Endodermal cell (in vitro differentiated cells): ENCODE measurements at regions not wholly inside any gene's neighbourhood (a gene's known extent, or its start where the extent isn't known, plus 50 kb on each side); places are given as distances from the start of the nearest gene placed in this dataset.
A peak's percentile ranks its signal among the peaks of the same experiment; 100 is the strongest.

Source experiments
- DNase-seq: peaks from one replicate; pipeline ENCODE4 v3.0.0-alpha.2; 2017
- H3K27ac ChIP-seq: 2 replicates; pipeline ENCODE4 v1.5.1; 2013; ENCODE audit warnings: mild to moderate bottlenecking, low read depth, low read length, moderate library complexity
- H3K27me3 ChIP-seq: 2 replicates; pipeline ENCODE4 v1.6.1; 2013; ENCODE audit warnings: mild to moderate bottlenecking, low read length, moderate library complexity; ENCODE audit not compliant: insufficient read depth, control insufficient read depth, poor library complexity, severe bottlenecking
- H3K36me3 ChIP-seq: 2 replicates; pipeline ENCODE4 v1.7.0; 2013; ENCODE audit warnings: mild to moderate bottlenecking, low read length, moderate library complexity; ENCODE audit not compliant: control insufficient read depth, insufficient read depth
- H3K4me1 ChIP-seq: one replicate; pipeline ENCODE4 v1.7.0; 2013; ENCODE audit warnings: low read length; ENCODE audit not compliant: control insufficient read depth, insufficient read depth
- H3K4me3 ChIP-seq: 2 replicates; pipeline ENCODE4 v1.5.1; 2013; ENCODE audit warnings: mild to moderate bottlenecking, low read length, moderate library complexity
- H3K9ac ChIP-seq: 2 replicates; pipeline ENCODE4 v1.6.1; 2013; ENCODE audit warnings: mild to moderate bottlenecking, low read length, moderate library complexity; ENCODE audit not compliant: poor library complexity, severe bottlenecking; ENCODE audit errors: extremely low read depth
- H3K9me3 ChIP-seq: 2 replicates; pipeline ENCODE4 v1.6.1; 2013; ENCODE audit warnings: mild to moderate bottlenecking, low read length, moderate library complexity; ENCODE audit not compliant: control insufficient read depth
- H3K27ac Mint-ChIP-seq: 2 replicates; pipeline ENCODE4 v1.8.0; 2020; ENCODE audit warnings: mixed read lengths
- H3K27me3 Mint-ChIP-seq: 2 replicates; pipeline ENCODE4 v1.8.0; 2021; ENCODE audit warnings: mild to moderate bottlenecking, mixed read lengths; ENCODE audit not compliant: insufficient read depth
- H3K36me3 Mint-ChIP-seq: 2 replicates; pipeline ENCODE4 v1.8.0; 2020; ENCODE audit warnings: low read depth, mixed read lengths
- H3K4me1 Mint-ChIP-seq: 2 replicates; pipeline ENCODE4 v1.8.0; 2020; ENCODE audit warnings: mixed read lengths
- H3K4me3 Mint-ChIP-seq: 2 replicates; pipeline ENCODE4 v1.8.0; 2020; ENCODE audit warnings: mild to moderate bottlenecking, moderate library complexity, mixed read lengths
- H3K9me3 Mint-ChIP-seq: 2 replicates; pipeline ENCODE4 v1.8.0; 2020; ENCODE audit warnings: mild to moderate bottlenecking, mixed read lengths
- CTCF ChIP-seq: fragments of 200-600 bp; sonication (generic); conservative IDR thresholded peaks from 2 replicates; pipeline ENCODE4 v1.5.0; 2021; ENCODE audit warnings: antibody characterized with exemption, mild to moderate bottlenecking
- WGBS, 2 experiments: methylation state at CpG; one replicate each; pipeline versions ENCODE4 v1.1.5 to v1.1.7; 2013; ENCODE audit warnings: missing lambda C conversion rate in 2 of 2, mixed read lengths in 1 of 2; ENCODE audit not compliant: insufficient coverage in 1 of 2, insufficient read length in 1 of 2; 5-methylcytosine and 5-hydroxymethylcytosine counted together

- Mint-ChIP-seq H3K9me3 (no peaks in the 10 kb centered on the region), H3K4me1 (peaks cover 15% of the 10 kb centered on the region), H3K27me3 (no peaks in the 10 kb centered on the region), H3K36me3 (no peaks in the 10 kb centered on the region), H3K4me3 (no peak overlapping the region), H3K27ac (no peak overlapping the region)
- no peaks in the 10 kb centered on the region for H3K36me3 ChIP-seq
- TF ChIP-seq CTCF: no peak
- no peaks in the 10 kb centered on the region for H3K27me3 ChIP-seq
- no peak overlapping the region for H3K9ac ChIP-seq
- WGBS, 2 experiments: 35 to 46% methylated on average over 2 to 3 of the region's 3 CpGs
- DNase-seq: no peak
- no peak overlapping the region for H3K4me3 ChIP-seq
- no peaks in the 10 kb centered on the region for H3K9me3 ChIP-seq
- H3K4me1 ChIP-seq: no peaks in the 10 kb centered on the region
- H3K27ac ChIP-seq: no peak overlapping the region
These were observed 114.6 kb upstream of the KCNAB1 start for GRCh38 chr3:156005736-156006135.

GRCh38 chr3:156010829-156011228 is 109.5 kb upstream of the KCNAB1 start:
- TF ChIP-seq CTCF: peak; percentile 85
- Mint-ChIP-seq H3K36me3 (no peaks in the 10 kb centered on the region), H3K9me3 (no peaks in the 10 kb centered on the region), H3K4me3 (no peak overlapping the region), H3K4me1 (peaks cover 6% of the 10 kb centered on the region), H3K27ac (no peak overlapping the region), H3K27me3 (no peaks in the 10 kb centered on the region)
- DNase-seq: peak; percentile 74
- Histone ChIP-seq H3K27me3 (no peaks in the 10 kb centered on the region), H3K4me3 (no peak overlapping the region), H3K9me3 (no peaks in the 10 kb centered on the region), H3K27ac (no peak overlapping the region), H3K4me1 (no peaks in the 10 kb centered on the region), H3K36me3 (no peaks in the 10 kb centered on the region), H3K9ac (no peak overlapping the region)
- 69% methylated on average over 2 of the region's 3 CpGs; no CpG with 5 or more reads in 1 of the 2 experiments for WGBS, 2 experiments

GRCh38 chr3:156014489-156014888 is 105.9 kb upstream of the KCNAB1 start:
- Mint-ChIP-seq H3K27ac (no peak overlapping the region), H3K4me1 (peaks cover 12% of the 10 kb centered on the region), H3K4me3 (no peak overlapping the region), H3K36me3 (no peaks in the 10 kb centered on the region), H3K9me3 (no peaks in the 10 kb centered on the region), H3K27me3 (no peaks in the 10 kb centered on the region)
- Histone ChIP-seq H3K4me3 (no peak overlapping the region), H3K9me3 (no peaks in the 10 kb centered on the region), H3K9ac (no peak overlapping the region), H3K27me3 (no peaks in the 10 kb centered on the region), H3K36me3 (no peaks in the 10 kb centered on the region), H3K4me1 (peaks cover 3% of the 10 kb centered on the region), H3K27ac (no peak overlapping the region)
- 72 to 100% methylated on average over 1 to 2 of the region's 4 CpGs for WGBS, 2 experiments
- no peak for TF ChIP-seq CTCF
- DNase-seq: no peak
